Activated CD4-positive, alpha-beta memory T cell treated with anti-CD3 and anti-CD28 coated beads for 36 hours (primary cell): ENCODE measurements at regions not wholly inside any gene's neighbourhood (a gene's known extent, or its start where the extent isn't known, plus 50 kb on each side); places are given as distances from the start of the nearest gene placed in this dataset.
"Not testable (repeated sequence)": the region's sequence is repeated elsewhere in the genome, so short reads cannot be mapped to it uniquely, and the experiment has no call there.

Experiments
- CTCF ChIA-PET: fragments of 350-600 bp; sonication (Branson Sonifier 250); formaldehyde crosslinking; loops from one replicate; lab custom pipeline; 2021; ENCODE audit warnings: antibody characterized with exemption, inconsistent platforms; lab: Charles Lee
- POLR2A ChIA-PET: fragments of 350-600 bp; sonication (Branson Sonifier 250); formaldehyde crosslinking; loops from one replicate; lab custom pipeline; 2021; ENCODE audit warnings: antibody characterized with exemption; lab: Charles Lee
- DNase-seq: peaks from one replicate; pipeline ENCODE4 v3.0.0-alpha.2; 2020
- H3K27ac Mint-ChIP-seq: one replicate; pipeline ENCODE4 v1.8.0; 2021; ENCODE audit warnings: mixed read lengths
- H3K27me3 Mint-ChIP-seq: one replicate; pipeline ENCODE4 v1.8.0; 2021; ENCODE audit warnings: mixed read lengths
- H3K36me3 Mint-ChIP-seq: one replicate; pipeline ENCODE4 v1.8.0; 2021; ENCODE audit warnings: mixed read lengths
- H3K4me1 Mint-ChIP-seq: one replicate; pipeline ENCODE4 v1.8.0; 2021; ENCODE audit warnings: low read depth, mixed read lengths
- H3K4me3 Mint-ChIP-seq: one replicate; pipeline ENCODE4 v1.8.0; 2021; ENCODE audit warnings: mild to moderate bottlenecking, mixed read lengths
- H3K9me3 Mint-ChIP-seq: one replicate; pipeline ENCODE4 v1.8.0; 2021; ENCODE audit warnings: mixed read lengths
- intact Hi-C: fragments of 100-400 bp; cut with micrococcal nuclease; formaldehyde crosslinking; loops from one replicate; pipeline ENCODE4 v1.15.1; 2023

- H3K36me3 Mint-ChIP-seq = no peaks in the 10 kb centered on the region
- H3K4me1 Mint-ChIP-seq = peaks cover 76% of the 10 kb centered on the region
- intact Hi-C loops = loop anchor here (5.0 kb wide), 1 partner anchor 191 kb away; no protein-coding TSS in a partner anchor
- ChIA-PET CTCF (interaction anchor here (0.9 to 3.1 kb wide), 3 partner anchors 24 to 93 kb away, joined by 3 to 8 read pairs (median 3); no protein-coding TSS in a partner anchor), POLR2A (interaction anchor here (1.4 to 6.8 kb wide), 8 partner anchors 9 to 93 kb away, joined by 4 to 87 read pairs (median 28); partner anchors contain the start of gene KLF6)
- no peak overlapping the region for H3K4me3 Mint-ChIP-seq
- peak overlapping the region; percentile 87 for H3K27ac Mint-ChIP-seq
- H3K27me3 Mint-ChIP-seq = no peaks in the 10 kb centered on the region
- no peaks in the 10 kb centered on the region for H3K9me3 Mint-ChIP-seq
- no peak for DNase-seq
Observed at GRCh38 chr10:3876350-3876962, 91.4 kb upstream of the KLF6 start.

DNA sequence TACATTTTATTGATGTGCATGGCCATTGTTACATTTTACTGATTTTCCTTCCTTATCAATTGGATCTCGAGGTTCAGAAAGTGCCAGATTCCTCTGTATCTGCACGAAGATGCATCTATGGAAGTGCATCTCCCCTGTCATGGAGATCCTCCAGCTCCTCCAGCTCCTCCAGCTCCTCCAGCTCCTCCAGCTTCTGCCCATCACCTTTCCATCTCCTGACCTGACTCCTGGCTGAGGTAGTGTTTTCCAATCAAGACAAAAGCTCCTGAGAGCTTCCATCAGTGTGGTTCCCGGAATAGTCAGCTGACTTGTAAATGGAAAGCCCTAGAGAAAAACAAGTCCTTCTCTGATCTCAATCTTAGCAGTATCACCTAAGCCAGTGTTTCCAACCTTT lies 90.8 kb upstream of the KLF6 start:
- Mint-ChIP-seq H3K27ac (peak overlapping the region; percentile 87), H3K4me3 (peak overlapping the region; percentile 42), H3K36me3 (no peaks in the 10 kb centered on the region), H3K27me3 (no peaks in the 10 kb centered on the region), H3K4me1 (peaks cover 76% of the 10 kb centered on the region), H3K9me3 (no peaks in the 10 kb centered on the region)
- no peak for DNase-seq
- CTCF ChIA-PET = interaction anchor here (1.3 to 3.1 kb wide), 2 partner anchors 23 to 94 kb away, joined by 3 to 8 read pairs; no protein-coding TSS in a partner anchor
- POLR2A ChIA-PET = interaction anchor here (0.7 to 6.8 kb wide), 9 partner anchors 10 to 106 kb away, joined by 4 to 87 read pairs (median 26); partner anchors contain the start of gene KLF6
- intact Hi-C loops = loop anchor here (1.0 to 5.0 kb wide), 9 partner anchors 9 to 255 kb away; no protein-coding TSS in a partner anchor

GRCh38 chr10:3874990-3875841 lies 90.2 kb upstream of the KLF6 start:
- Mint-ChIP-seq H3K4me1 (peaks cover 73% of the 10 kb centered on the region), H3K4me3 (peak overlapping the region; percentile 42), H3K9me3 (no peaks in the 10 kb centered on the region), H3K27ac (peak overlapping the region; percentile 87), H3K27me3 (no peaks in the 10 kb centered on the region), H3K36me3 (no peaks in the 10 kb centered on the region)
- POLR2A ChIA-PET = interaction anchor here (0.6 to 6.8 kb wide), 13 partner anchors 9 to 257 kb away, joined by 3 to 87 read pairs (median 4); partner anchors contain the start of gene KLF6
- peak; percentile 48 for DNase-seq
- intact Hi-C loops = loop anchor here (1.0 to 5.0 kb wide), 9 partner anchors 8 to 256 kb away; no protein-coding TSS in a partner anchor
- CTCF ChIA-PET = interaction anchor here (1.0 to 3.1 kb wide), 3 partner anchors 10 to 94 kb away, joined by 3 to 8 read pairs (median 3); no protein-coding TSS in a partner anchor

DNA sequence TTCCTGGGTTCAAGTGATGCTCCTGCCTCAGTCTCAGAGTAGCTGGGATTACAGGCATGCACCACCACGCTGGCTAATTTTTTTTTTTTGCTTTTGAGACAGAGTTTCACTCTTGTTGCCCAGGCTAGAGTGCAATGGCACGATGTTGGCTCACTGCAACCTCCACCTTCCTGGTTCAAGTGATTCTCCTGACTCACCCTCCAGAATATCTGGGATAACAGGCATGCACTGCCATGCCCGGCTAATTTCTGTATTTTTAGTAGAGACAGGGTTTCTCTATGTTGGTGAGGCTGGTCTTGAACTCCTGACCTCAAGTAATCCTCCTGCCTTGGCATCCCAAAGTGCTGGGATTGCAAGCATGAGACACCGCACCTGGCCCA lies 89.6 kb upstream of the KLF6 start:
- DNase-seq, intact Hi-C loops, H3K36me3 Mint-ChIP-seq, H3K27me3 Mint-ChIP-seq, H3K9me3 Mint-ChIP-seq: not testable (repeated sequence)
- ChIA-PET CTCF (interaction anchor here (1.0 to 3.1 kb wide), 2 partner anchors 11 to 22 kb away, joined by 3 to 8 read pairs; no protein-coding TSS in a partner anchor), POLR2A (interaction anchor here (0.6 to 6.8 kb wide), 9 partner anchors 9 to 257 kb away, joined by 3 to 87 read pairs (median 26); partner anchors contain the start of gene KLF6)
- Mint-ChIP-seq H3K4me3 (peak overlapping the region; percentile 42), H3K27ac (peak overlapping the region; percentile 87), H3K4me1 (peaks cover 70% of the 10 kb centered on the region)

- Mint-ChIP-seq H3K36me3 (no peaks in the 10 kb centered on the region), H3K27me3 (no peaks in the 10 kb centered on the region), H3K4me3 (no peak overlapping the region), H3K4me1 (peaks cover 72% of the 10 kb centered on the region), H3K27ac (peak overlapping the region; percentile 87), H3K9me3 (no peaks in the 10 kb centered on the region)
- DNase-seq = no peak
- ChIA-PET CTCF (interaction anchor here (1.0 to 3.1 kb wide), 2 partner anchors 11 to 21 kb away, joined by 3 to 8 read pairs; no protein-coding TSS in a partner anchor), POLR2A (interaction anchor here (2.5 to 6.8 kb wide), 5 partner anchors 8 to 90 kb away, joined by 7 to 87 read pairs (median 30); partner anchors contain the start of gene KLF6)
- intact Hi-C loops = loop anchor here (1.0 kb wide), 2 partner anchors 63 to 89 kb away; partner anchors contain the start of gene KLF6
Observed at GRCh38 chr10:3873728-3874461, 88.9 kb upstream of the KLF6 start.

DNA sequence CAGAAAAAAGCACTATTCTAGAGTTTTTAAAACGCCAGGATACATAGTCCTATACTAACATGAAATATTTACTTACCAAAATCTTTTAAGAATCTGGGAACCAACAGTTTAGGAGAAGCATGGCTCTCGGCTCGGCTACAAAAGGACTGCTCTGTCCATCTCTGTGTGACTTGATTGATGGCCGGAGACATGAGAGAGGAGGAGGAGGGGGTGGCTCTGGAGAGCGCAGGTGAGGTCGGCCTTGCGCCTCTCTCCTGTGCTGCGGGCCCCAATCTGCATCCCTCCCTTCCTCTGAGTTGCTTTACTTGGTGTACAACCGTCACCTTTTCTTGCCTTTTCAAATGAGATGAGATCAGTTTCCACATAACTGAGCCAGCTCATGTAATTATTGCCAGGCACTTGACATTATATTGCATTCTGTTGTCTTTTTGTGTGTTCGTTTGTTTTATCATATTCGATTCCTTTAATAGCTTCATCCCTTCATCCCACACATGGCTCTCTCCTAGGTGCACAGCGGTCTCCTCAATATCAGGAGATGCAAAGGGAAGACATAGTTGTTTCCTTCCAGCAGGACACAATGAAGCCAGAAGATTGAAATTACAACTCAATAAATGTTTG lies 87.8 kb upstream of the KLF6 start:
- Mint-ChIP-seq H3K36me3 (no peaks in the 10 kb centered on the region), H3K9me3 (no peaks in the 10 kb centered on the region), H3K4me3 (no peak overlapping the region), H3K4me1 (peaks cover 78% of the 10 kb centered on the region), H3K27me3 (no peaks in the 10 kb centered on the region), H3K27ac (peak overlapping the region; percentile 87)
- POLR2A ChIA-PET = interaction anchor here (2.5 to 6.8 kb wide), 2 partner anchors 21 to 89 kb away, joined by 7 to 87 read pairs; partner anchors contain the start of gene KLF6
- no peak for DNase-seq
- CTCF ChIA-PET = interaction anchor here (0.9 to 3.1 kb wide), 2 partner anchors 20 to 66 kb away, joined by 3 to 8 read pairs; no protein-coding TSS in a partner anchor
- intact Hi-C loops = loop anchor here (1.0 kb wide), 2 partner anchors 62 to 88 kb away; partner anchors contain the start of gene KLF6

- intact Hi-C loops = no loop called here
- ChIA-PET POLR2A (interaction anchor here (2.5 to 6.8 kb wide), 2 partner anchors 19 to 88 kb away, joined by 7 to 87 read pairs; partner anchors contain the start of gene KLF6), CTCF (no interaction called here)
- Mint-ChIP-seq H3K4me1 (peaks cover 79% of the 10 kb centered on the region), H3K27ac (peak overlapping the region; percentile 87), H3K9me3 (no peaks in the 10 kb centered on the region), H3K27me3 (no peaks in the 10 kb centered on the region), H3K36me3 (no peaks in the 10 kb centered on the region), H3K4me3 (no peak overlapping the region)
- no peak for DNase-seq
Observed at GRCh38 chr10:3871424-3871996, 86.5 kb upstream of the KLF6 start.

- ChIA-PET POLR2A (interaction anchor here (1.3 to 5.8 kb wide), 5 partner anchors 16 to 86 kb away, joined by 3 to 115 read pairs (median 4); partner anchors contain the start of gene KLF6), CTCF (no interaction called here)
- H3K27me3 Mint-ChIP-seq = no peaks in the 10 kb centered on the region
- no peaks in the 10 kb centered on the region for H3K36me3 Mint-ChIP-seq
- intact Hi-C loops = loop anchor here (5.0 kb wide), 1 partner anchor 908 kb away; no protein-coding TSS in a partner anchor
- H3K4me1 Mint-ChIP-seq = peaks cover 76% of the 10 kb centered on the region
- H3K9me3 Mint-ChIP-seq = no peaks in the 10 kb centered on the region
- H3K4me3 Mint-ChIP-seq = no peak overlapping the region
- DNase-seq = peak; percentile 62
- H3K27ac Mint-ChIP-seq = peak overlapping the region; percentile 93
Observed at GRCh38 chr10:3869036-3869435, 84.0 kb upstream of the KLF6 start.

DNA sequence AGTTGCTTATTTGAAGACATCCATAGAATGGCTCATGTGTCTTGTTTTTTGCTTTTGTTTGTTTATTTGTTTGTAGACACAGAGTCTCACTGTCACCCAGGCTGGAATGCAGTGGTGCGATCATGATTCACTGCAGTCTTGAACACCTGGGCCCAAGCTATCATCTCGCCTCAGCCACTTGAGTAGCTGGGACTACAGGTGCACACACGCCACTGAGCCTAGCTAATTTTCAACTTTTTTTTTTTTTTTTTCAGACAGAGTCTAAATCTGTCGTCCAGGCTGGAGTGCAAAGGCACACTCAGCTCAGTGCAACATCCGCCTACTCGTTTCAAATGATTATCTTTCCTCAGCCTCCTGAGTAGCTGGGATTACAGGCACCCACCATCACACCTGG lies 83.3 kb upstream of the KLF6 start:
- no peaks in the 10 kb centered on the region for H3K9me3 Mint-ChIP-seq
- DNase-seq = no peak
- peaks cover 76% of the 10 kb centered on the region for H3K4me1 Mint-ChIP-seq
- ChIA-PET POLR2A (interaction anchor here (1.0 to 5.8 kb wide), 7 partner anchors 15 to 784 kb away, joined by 3 to 115 read pairs (median 10); partner anchors contain the start of gene KLF6), CTCF (interaction anchor here (0.7 kb wide), 1 partner anchor 26 kb away, joined by 3 read pairs; no protein-coding TSS in a partner anchor)
- no peaks in the 10 kb centered on the region for H3K27me3 Mint-ChIP-seq
- peak overlapping the region; percentile 93 for H3K27ac Mint-ChIP-seq
- H3K36me3 Mint-ChIP-seq = no peaks in the 10 kb centered on the region
- intact Hi-C loops = loop anchor here (5.0 kb wide), 1 partner anchor 909 kb away; no protein-coding TSS in a partner anchor
- H3K4me3 Mint-ChIP-seq = no peak overlapping the region
